CD4-positive, alpha-beta T cell treated with Interferon alpha-2 for 1 hour (primary cell): ENCODE measurements at regions not wholly inside any gene's neighbourhood (a gene's known extent, or its start where the extent isn't known, plus 50 kb on each side); places are given as distances from the start of the nearest gene placed in this dataset.
A peak's percentile ranks its signal among the peaks of the same experiment; 100 is the strongest.
"Not testable (repeated sequence)": the region's sequence is repeated elsewhere in the genome, so short reads cannot be mapped to it uniquely, and the experiment has no call there.

Source experiments
- DNase-seq, 2 donors: peaks; one replicate each; pipeline ENCODE4 v3.0.0-alpha.2; 2020 to 2022

- DNase-seq, result no peak
These were observed 131.3 kb downstream of the LPIN1 start for GRCh38 chr2:11877764-11878163.

GRCh38 chr2:11885253-11885652 is 138.8 kb downstream of the LPIN1 start:
- not testable (repeated sequence) for DNase-seq

- DNase-seq, result not testable (repeated sequence)
These were observed 140.5 kb downstream of the LPIN1 start for GRCh38 chr2:11886899-11887298.

GRCh38 chr2:11889101-11889850 is 142.8 kb downstream of the LPIN1 start:
- no peak for DNase-seq

GRCh38 chr2:11889854-11890253 is 143.4 kb downstream of the LPIN1 start:
- DNase-seq, result no peak

GRCh38 chr2:11891028-11891427 is 144.6 kb downstream of the LPIN1 start:
- no peak for DNase-seq

GRCh38 chr2:11891671-11892440 is 145.4 kb downstream of the LPIN1 start:
- DNase-seq, result no peak

GRCh38 chr2:11896386-11896785 is 150.0 kb downstream of the LPIN1 start:
- no peak for DNase-seq

- no peak for DNase-seq
These were observed 152.1 kb downstream of the LPIN1 start for GRCh38 chr2:11898576-11898975.

GRCh38 chr2:11899264-11899818 is 152.9 kb downstream of the LPIN1 start:
- DNase-seq, result no peak

GRCh38 chr2:11900891-11901290 is 154.5 kb downstream of the LPIN1 start:
- not testable (repeated sequence) for DNase-seq

GRCh38 chr2:11901351-11902069 is 155.1 kb downstream of the LPIN1 start:
- DNase-seq, result no peak

GRCh38 chr2:11903085-11903606 is 156.7 kb downstream of the LPIN1 start:
- DNase-seq, result peak in 1 of 2 donors; percentile 29

- DNase-seq, result peak in 1 of 2 donors; percentile 44
These were observed 157.6 kb downstream of the LPIN1 start for GRCh38 chr2:11904029-11904428.

GRCh38 chr2:11904941-11905340 is 158.5 kb downstream of the LPIN1 start:
- no peak for DNase-seq

GRCh38 chr2:11907190-11907589 is 160.8 kb downstream of the LPIN1 start:
- peak in 1 of 2 donors; percentile 30 for DNase-seq

GRCh38 chr2:11910971-11911370 is 164.5 kb downstream of the LPIN1 start:
- no peak for DNase-seq

- DNase-seq, result no peak
These were observed 166.5 kb downstream of the LPIN1 start for GRCh38 chr2:11912980-11913379.

GRCh38 chr2:11914455-11914854 is 168.0 kb downstream of the LPIN1 start:
- DNase-seq, result no peak

- DNase-seq, result no peak
These were observed 169.2 kb downstream of the LPIN1 start for GRCh38 chr2:11915650-11916049.

- DNase-seq, result no peak
These were observed 173.5 kb downstream of the LPIN1 start for GRCh38 chr2:11919953-11920352.

- DNase-seq, result no peak
These were observed 174.7 kb downstream of the LPIN1 start for GRCh38 chr2:11920993-11921583.

GRCh38 chr2:11922294-11922693 is 175.9 kb downstream of the LPIN1 start:
- no peak for DNase-seq
